ENCODE measurements at regions not wholly inside any gene's neighbourhood (a gene's known extent, or its start where the extent isn't known, plus 50 kb on each side); places are given as distances from the start of the nearest gene placed in this dataset.

DNA sequence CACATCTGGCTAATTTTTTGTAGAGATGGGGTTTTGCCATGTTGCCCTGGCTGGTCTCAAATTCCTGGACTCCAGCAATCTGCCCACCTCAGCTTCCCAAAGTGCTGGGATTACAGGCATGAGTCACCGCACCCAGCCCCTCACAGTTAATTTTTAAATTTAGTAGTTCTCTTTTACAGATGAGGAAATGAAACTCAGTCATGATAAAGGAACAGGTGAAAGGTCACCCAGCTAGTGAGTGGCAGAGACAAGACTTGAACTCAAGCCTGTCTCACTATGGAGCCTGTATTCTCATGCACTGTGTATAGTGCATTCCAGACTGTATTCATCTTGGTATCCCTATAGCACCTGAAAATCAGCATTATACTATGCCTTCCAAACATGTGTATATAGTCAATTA, 77.1 kb upstream of the WSB1 start:
- Histone ChIP-seq H3K27ac (peak overlapping the region; percentile 99), H3K79me2 (ENCODE audit: insufficient read depth, low read depth) (no peaks in the 10 kb centered on the region), H4K20me1 (ENCODE audit: insufficient read depth) (no peaks in the 10 kb centered on the region), H2AFZ (ENCODE audit: low read depth) (peak overlapping the region; percentile 72; the same call in 1 of the 2 replicates), H3K27me3 (ENCODE audit: insufficient read depth, low read depth) (no peaks in the 10 kb centered on the region), H3K9ac (no peak overlapping the region), H3K4me1 (ENCODE audit: low read depth, poor library complexity, severe bottlenecking) (peaks cover 53% of the 10 kb centered on the region), H3K4me3 (IDR thresholded peaks at IDR 0.05; ENCODE audit: insufficient read depth, low read depth, low read length) (no peak overlapping the region), H3K4me2 (peak overlapping the region; percentile 89), H3K36me3 (ENCODE audit: insufficient read depth) (no peaks in the 10 kb centered on the region)
- TF ChIP-seq, protein P1, sequence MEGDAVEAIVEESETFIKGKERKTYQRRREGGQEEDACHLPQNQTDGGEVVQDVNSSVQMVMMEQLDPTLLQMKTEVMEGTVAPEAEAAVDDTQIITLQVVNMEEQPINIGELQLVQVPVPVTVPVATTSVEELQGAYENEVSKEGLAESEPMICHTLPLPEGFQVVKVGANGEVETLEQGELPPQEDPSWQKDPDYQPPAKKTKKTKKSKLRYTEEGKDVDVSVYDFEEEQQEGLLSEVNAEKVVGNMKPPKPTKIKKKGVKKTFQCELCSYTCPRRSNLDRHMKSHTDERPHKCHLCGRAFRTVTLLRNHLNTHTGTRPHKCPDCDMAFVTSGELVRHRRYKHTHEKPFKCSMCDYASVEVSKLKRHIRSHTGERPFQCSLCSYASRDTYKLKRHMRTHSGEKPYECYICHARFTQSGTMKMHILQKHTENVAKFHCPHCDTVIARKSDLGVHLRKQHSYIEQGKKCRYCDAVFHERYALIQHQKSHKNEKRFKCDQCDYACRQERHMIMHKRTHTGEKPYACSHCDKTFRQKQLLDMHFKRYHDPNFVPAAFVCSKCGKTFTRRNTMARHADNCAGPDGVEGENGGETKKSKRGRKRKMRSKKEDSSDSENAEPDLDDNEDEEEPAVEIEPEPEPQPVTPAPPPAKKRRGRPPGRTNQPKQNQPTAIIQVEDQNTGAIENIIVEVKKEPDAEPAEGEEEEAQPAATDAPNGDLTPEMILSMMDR (conservative IDR thresholded peaks at IDR 0.05; ENCODE audit: low read depth, low read length), result no peak

DNA sequence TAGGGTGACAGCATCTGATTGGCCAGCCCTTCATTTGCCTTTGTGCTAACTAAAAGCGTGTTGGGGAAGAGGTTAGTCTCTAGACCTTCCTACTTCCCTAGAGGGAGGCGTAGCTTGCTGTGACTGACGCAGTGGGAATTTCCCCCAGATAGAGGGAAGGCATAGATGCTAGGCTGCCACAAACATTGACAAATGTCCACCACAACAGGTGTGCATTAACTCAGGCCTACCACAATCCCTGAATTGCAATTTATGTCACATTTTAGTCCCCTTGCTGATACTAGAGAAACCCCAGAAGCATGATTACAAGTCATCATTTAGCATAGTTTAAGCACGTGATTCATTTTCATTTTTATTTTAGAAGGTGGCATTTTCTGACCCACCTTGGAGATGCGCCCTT, 76.3 kb upstream of the WSB1 start:
- peak overlapping the region; percentile 99 for H3K27ac ChIP-seq
- no peaks in the 10 kb centered on the region for H4K20me1 ChIP-seq (ENCODE audit: insufficient read depth)
- peak overlapping the region; percentile 75 for H3K9ac ChIP-seq
- no peaks in the 10 kb centered on the region for H3K27me3 ChIP-seq (ENCODE audit: insufficient read depth, low read depth)
- peak overlapping the region; percentile 89 for H3K4me2 ChIP-seq
- H3K36me3 ChIP-seq (ENCODE audit: insufficient read depth), result no peaks in the 10 kb centered on the region
- TF ChIP-seq, protein P1 (conservative IDR thresholded peaks at IDR 0.05; ENCODE audit: low read depth, low read length), result no peak
- peaks cover 53% of the 10 kb centered on the region for H3K4me1 ChIP-seq (ENCODE audit: low read depth, poor library complexity, severe bottlenecking)
- no peaks in the 10 kb centered on the region for H3K79me2 ChIP-seq (ENCODE audit: insufficient read depth, low read depth)
- H2AFZ ChIP-seq (ENCODE audit: low read depth), result peak overlapping the region; percentile 72
- H3K4me3 ChIP-seq (IDR thresholded peaks at IDR 0.05; ENCODE audit: insufficient read depth, low read depth, low read length), result no peak overlapping the region

DNA sequence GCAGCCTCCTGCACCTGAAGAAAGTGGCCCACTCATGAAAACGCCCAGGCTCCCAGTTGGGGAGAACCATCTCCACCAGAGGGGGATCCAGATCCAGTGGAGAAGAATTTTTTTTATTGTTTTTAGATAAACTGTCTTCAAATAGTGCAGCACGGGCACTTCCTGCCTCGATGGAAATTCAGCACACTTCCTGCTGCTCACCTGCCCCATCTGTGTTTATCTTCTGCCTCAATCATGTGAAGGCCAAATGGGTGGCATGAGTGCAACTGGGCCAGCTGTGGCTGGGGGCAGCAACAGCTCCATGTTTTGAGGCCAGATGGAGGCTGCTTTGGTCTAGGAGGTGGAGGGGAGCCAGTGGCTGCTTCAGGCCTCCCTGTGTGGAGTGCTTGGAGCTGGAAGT, 75.9 kb upstream of the WSB1 start:
- H2AFZ ChIP-seq (ENCODE audit: low read depth), result peak overlapping the region; percentile 72

DNA sequence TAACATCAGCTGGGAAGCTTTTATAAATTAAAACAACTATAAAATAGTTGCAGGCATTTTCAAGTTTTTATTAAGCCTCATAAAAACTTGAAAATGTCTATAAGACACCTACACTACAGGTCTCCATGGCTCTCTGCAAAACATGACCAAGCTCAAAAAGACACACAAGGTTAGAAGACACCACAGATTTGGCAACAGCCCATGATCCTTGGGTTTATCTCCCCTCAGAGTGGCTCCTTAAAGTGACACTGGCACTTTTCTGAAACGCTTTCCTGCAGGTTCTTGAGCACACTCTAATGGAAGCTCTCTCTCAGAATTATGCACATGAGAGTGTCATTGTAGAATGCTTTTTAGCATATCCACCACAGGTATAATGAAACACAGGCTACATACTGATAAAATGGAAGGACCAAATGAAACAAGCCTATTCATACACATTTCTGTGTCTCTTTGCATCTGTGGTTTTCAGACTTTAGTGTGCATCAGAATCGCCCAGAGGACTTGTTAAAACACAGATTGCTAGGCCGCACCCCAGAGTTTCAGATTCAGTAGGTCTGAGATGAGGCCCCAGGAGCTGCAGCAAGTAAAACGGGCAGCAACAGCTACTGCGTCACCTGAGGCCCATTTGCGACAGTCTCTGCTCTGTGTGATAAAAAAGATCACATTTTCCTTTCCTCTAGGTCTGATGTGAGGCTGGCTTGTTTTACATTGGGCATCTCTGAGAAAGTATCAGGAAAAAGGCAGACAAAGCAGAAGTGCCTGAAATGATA, 75.0 kb upstream of the WSB1 start:
- Histone ChIP-seq H3K4me2 (peak overlapping the region; percentile 89), H3K4me1 (ENCODE audit: low read depth, poor library complexity, severe bottlenecking) (peaks cover 53% of the 10 kb centered on the region), H2AFZ (ENCODE audit: low read depth) (peak overlapping the region; percentile 72; the same call in 1 of the 2 replicates), H3K9ac (peak overlapping the region; percentile 75), H3K79me2 (ENCODE audit: insufficient read depth, low read depth) (no peaks in the 10 kb centered on the region), H4K20me1 (ENCODE audit: insufficient read depth) (no peaks in the 10 kb centered on the region), H3K27me3 (ENCODE audit: insufficient read depth, low read depth) (no peaks in the 10 kb centered on the region), H3K27ac (peak overlapping the region; percentile 99), H3K36me3 (ENCODE audit: insufficient read depth) (no peaks in the 10 kb centered on the region), H3K4me3 (IDR thresholded peaks at IDR 0.05; ENCODE audit: insufficient read depth, low read depth, low read length) (no peak overlapping the region)
- TF ChIP-seq, protein P1 (conservative IDR thresholded peaks at IDR 0.05; ENCODE audit: low read depth, low read length), result no peak

More for the DNA sequence above, 75.9 kb upstream of the WSB1 start:
- TF ChIP-seq, protein P1 (conservative IDR thresholded peaks at IDR 0.05; ENCODE audit: low read depth, low read length), result no peak
- H3K4me2 ChIP-seq, result peak overlapping the region; percentile 89
- H3K36me3 ChIP-seq (ENCODE audit: insufficient read depth), result no peaks in the 10 kb centered on the region
- no peaks in the 10 kb centered on the region for H3K79me2 ChIP-seq (ENCODE audit: insufficient read depth, low read depth)
- H4K20me1 ChIP-seq (ENCODE audit: insufficient read depth), result no peaks in the 10 kb centered on the region
- H3K4me3 ChIP-seq (IDR thresholded peaks at IDR 0.05; ENCODE audit: insufficient read depth, low read depth, low read length), result no peak overlapping the region
- peak overlapping the region; percentile 75 for H3K9ac ChIP-seq
- H3K27me3 ChIP-seq (ENCODE audit: insufficient read depth, low read depth), result no peaks in the 10 kb centered on the region
- H3K27ac ChIP-seq, result peak overlapping the region; percentile 99
- H3K4me1 ChIP-seq (ENCODE audit: low read depth, poor library complexity, severe bottlenecking), result peaks cover 53% of the 10 kb centered on the region
